PC-3 (cell line): ENCODE measurements at regions not wholly inside any gene's neighbourhood (a gene's known extent, or its start where the extent isn't known, plus 50 kb on each side); places are given as distances from the start of the nearest gene placed in this dataset.

Experiments
- CTCF ChIP-seq: fragments of 300-600 bp; sonication (generic); conservative IDR thresholded peaks from 2 replicates; pipeline ENCODE4 v1.5.1; 2017; ENCODE audit warnings: antibody characterized with exemption, low read depth, mild to moderate bottlenecking, low read length
- EZH2 ChIP-seq: fragments of 300-600 bp; sonication (generic); IDR thresholded peaks from one replicate; pipeline ENCODE4 v1.6.1; 2017; ENCODE audit warnings: antibody characterized with exemption, mild to moderate bottlenecking, low read length; ENCODE audit not compliant: unreplicated experiment

GRCh38 chr5:110323832-110324231, 402.6 kb downstream of the TMEM232 start:
- TF ChIP-seq EZH2 (no peak), CTCF (no peak)
